K562 (cell line): ENCODE measurements at regions not wholly inside any gene's neighbourhood (a gene's known extent, or its start where the extent isn't known, plus 50 kb on each side); places are given as distances from the start of the nearest gene placed in this dataset.

ENCODE experiments used
- ATAC-seq: fragments of 200-7000 bp; cut with Tn5 transposase; 3 replicates; pipeline ENCODE4 v1.9.1; 2020; ENCODE audit warnings: moderate library complexity
- BruUV-seq: library from RNA; stranded (reverse); fragments of 400-500 nt; replicated peaks from 2 replicates; lab custom pipeline; 2021; lab: Mats Ljungman, UMichigan
- CTCF ChIA-PET: fragments of 300-600 bp; formaldehyde crosslinking; extraction: SDS; loops from one replicate; lab custom pipeline; 2021; ENCODE audit warnings: low intra/inter-chr PET ratio; lab: Yijun Ruan, JAX
- POLR2A ChIA-PET: fragments of 300-600, 350-650 bp; sonication (Branson Sonifier 250); formaldehyde crosslinking; extraction: SDS; loops from one replicate; lab custom pipeline; 2021; ENCODE audit warnings: antibody characterized with exemption, inconsistent platforms; lab: Yijun Ruan, JAX
- DNase-seq, 4 experiments: peaks; one replicate each; pipeline versions ENCODE4 v3.0.0 to v3.0.0-alpha.2; 2011 to 2018; ENCODE audit warnings: low spot score in 3 of 4, mixed read lengths in 3 of 4; ENCODE audit errors: extremely low read depth in 1 of 4
- FAIRE-seq: peaks from 2 replicates; lab custom pipeline; 2011; peaks lifted over from hg19 to GRCh38; lab: Jason Lieb, UNC
- H2AFZ ChIP-seq: 2 replicates; pipeline ENCODE4 v1.6.0; 2011; ENCODE audit warnings: low read depth, low read length, control low read depth, inconsistent platforms
- H3K27ac ChIP-seq: fragments of 200-600 bp; 3 replicates; pipeline ENCODE4 v1.8.0; 2011; ENCODE audit warnings: low read depth, mild to moderate bottlenecking, control low read depth, inconsistent platforms, low read length, moderate library complexity, mixed read lengths; ENCODE audit errors: extremely low read depth
- H3K27me3 ChIP-seq, 2 experiments: fragments of 300-600 bp in 1 of 2; 2 replicates in 1 of 2; 3 replicates in 1 of 2; pipeline versions ENCODE4 v1.6.0 to v1.8.0; 2011; ENCODE audit warnings: inconsistent platforms in 2 of 2, low read length in 2 of 2, mild to moderate bottlenecking in 1 of 2, mixed read lengths in 1 of 2, moderate library complexity in 1 of 2; ENCODE audit not compliant: control insufficient read depth in 2 of 2, insufficient read depth in 2 of 2
- H3K36me3 ChIP-seq: fragments of 300-600 bp; 3 replicates; pipeline ENCODE4 v1.8.0; 2011; ENCODE audit warnings: mild to moderate bottlenecking, low read length, inconsistent platforms; ENCODE audit not compliant: control insufficient read depth, insufficient read depth
- H3K4me1 ChIP-seq, 2 experiments: fragments of 200-600 bp in 1 of 2; replicated peaks in 1 of 2; 2 replicates in 1 of 2; 3 replicates in 1 of 2; pipeline versions ENCODE4 v1.5.1 to v1.8.0; 2011; ENCODE audit warnings: inconsistent platforms in 2 of 2, low read length in 2 of 2, mild to moderate bottlenecking in 1 of 2, mixed read lengths in 1 of 2, moderate library complexity in 1 of 2; ENCODE audit not compliant: control insufficient read depth in 2 of 2, insufficient read depth in 2 of 2
- H3K4me2 ChIP-seq: 2 replicates; pipeline ENCODE4 v1.6.1; 2011; ENCODE audit warnings: low read length, control low read depth, inconsistent platforms, mixed read lengths; ENCODE audit not compliant: insufficient read depth
- H3K4me3 ChIP-seq: fragments of 200-600 bp; sonication (generic), shearing (Covaris generic); 2 replicates; pipeline ENCODE4 v1.5.1; 2016; ENCODE audit warnings: control low read depth, inconsistent platforms
- H3K79me2 ChIP-seq: fragments of 200-600 bp; 3 replicates; pipeline ENCODE4 v1.8.0; 2011; ENCODE audit warnings: low read length, inconsistent platforms; ENCODE audit not compliant: control insufficient read depth, insufficient read depth
- H3K9ac ChIP-seq, 2 experiments: 2 replicates each; pipeline versions ENCODE4 v1.6.0 to v1.6.1; 2011; ENCODE audit warnings: low read depth in 2 of 2, low read length in 2 of 2, control low read depth in 1 of 2, inconsistent platforms in 1 of 2, mild to moderate bottlenecking in 1 of 2, mixed read lengths in 1 of 2; ENCODE audit not compliant: insufficient read depth in 1 of 2
- H3K9me1 ChIP-seq: one replicate; pipeline ENCODE4 v1.6.0; 2011; ENCODE audit warnings: inconsistent platforms, mild to moderate bottlenecking, low read length, moderate library complexity; ENCODE audit not compliant: control insufficient read depth, insufficient read depth
- H3K9me3 ChIP-seq: replicated peaks from 2 replicates; pipeline ENCODE4 v1.5.1; 2011; ENCODE audit warnings: low read depth, low read length, inconsistent platforms; ENCODE audit not compliant: control insufficient read depth, insufficient read depth
- H4K20me1 ChIP-seq: replicated peaks from 2 replicates; pipeline ENCODE4 v1.6.1; 2011; ENCODE audit warnings: low read length, inconsistent platforms, mixed read lengths; ENCODE audit not compliant: control insufficient read depth, insufficient read depth
- FOS ChIP-seq: IDR thresholded peaks from 3 replicates; pipeline ENCODE4 v1.6.1; 2011; ENCODE audit not compliant: insufficient read length; ENCODE audit errors: extremely low read depth
- GTF2A2 ChIP-seq: IDR thresholded peaks from 2 replicates; pipeline ENCODE4 v1.6.1; 2016; ENCODE audit warnings: mild to moderate bottlenecking, missing genetic modification characterization, missing compliant biosample characterization
- HMG20A ChIP-seq: fragments of 450-650 bp; formaldehyde crosslinking; conservative IDR thresholded peaks from 2 replicates; pipeline ENCODE4 v1.4.0; 2020; ENCODE audit warnings: mild to moderate bottlenecking, mixed read lengths
- HSF4 ChIP-seq: fragments of 250-450 bp; sonication (Bioruptor Pico); IDR thresholded peaks from 2 replicates; pipeline ENCODE4 v2.1.2; 2022; ENCODE audit warnings: mild to moderate bottlenecking, moderate library complexity, borderline replicate concordance
- MCM5 ChIP-seq: fragments of 450-650 bp; IDR thresholded peaks from 2 replicates; pipeline ENCODE4 v1.6.1; 2016; ENCODE audit warnings: low read depth
- NRF1 ChIP-seq, 2 experiments: fragments of 450-650 bp; IDR thresholded peaks in 1 of 2; conservative IDR thresholded peaks in 1 of 2; 2 replicates each; pipeline ENCODE4 v1.6.1; 2014; ENCODE audit warnings: mild to moderate bottlenecking in 2 of 2
- POLR3A ChIP-seq: IDR thresholded peaks from 2 replicates; pipeline ENCODE4 v1.6.1; 2011; ENCODE audit warnings: borderline replicate concordance, mild to moderate bottlenecking, moderate library complexity; ENCODE audit not compliant: insufficient read length, insufficient read depth; ENCODE audit errors: extremely low read depth
- RERE ChIP-seq: sonication (generic); formaldehyde crosslinking; IDR thresholded peaks from 2 replicates; pipeline ENCODE4 v1.8.0; 2023; ENCODE audit warnings: missing genetic modification reagents, mild to moderate bottlenecking, borderline replicate concordance
- SMAD3 ChIP-seq: fragments of 450-650 bp; formaldehyde crosslinking; conservative IDR thresholded peaks from 2 replicates; pipeline ENCODE4 v1.4.0; 2020; ENCODE audit warnings: mild to moderate bottlenecking
- SMARCB1 ChIP-seq: IDR thresholded peaks from 2 replicates; pipeline ENCODE4 v1.6.1; 2011; ENCODE audit warnings: improper control_type of control experiment, low read depth; ENCODE audit not compliant: insufficient read length
- SRSF1 ChIP-seq: fragments of 200-400 bp; formaldehyde crosslinking; IDR thresholded peaks from 2 replicates; pipeline ENCODE4 v1.6.1; 2017; ENCODE audit warnings: mild to moderate bottlenecking, low read depth, low read length, moderate library complexity
- TCF15 ChIP-seq: fragments of 250-450 bp; sonication (Bioruptor Pico); IDR thresholded peaks from 2 replicates; pipeline ENCODE4 v1.8.0; 2022; ENCODE audit warnings: moderate library complexity, mild to moderate bottlenecking, inconsistent platforms
- TEAD1 ChIP-seq, 2 experiments: fragments of 450-650 bp in 1 of 2; sonication (generic) in 1 of 2; formaldehyde crosslinking; IDR thresholded peaks; 2 replicates each; pipeline versions ENCODE4 v1.4.0 to v1.8.0; 2020 to 2022; ENCODE audit warnings: mild to moderate bottlenecking in 2 of 2, missing genetic modification reagents in 1 of 2
- XRCC5 ChIP-seq: fragments of 200-400 bp; formaldehyde crosslinking; IDR thresholded peaks from 2 replicates; pipeline ENCODE4 v1.6.1; 2017; ENCODE audit warnings: low read depth, mild to moderate bottlenecking, low read length
- ZNF354B ChIP-seq: fragments of 250-450 bp; sonication (Bioruptor Pico); IDR thresholded peaks from 2 replicates; pipeline ENCODE4 v1.4.0; 2020
- ZNF584 ChIP-seq: fragments of 200-800 bp; sonication (Bioruptor generic); IDR thresholded peaks from 2 replicates; pipeline ENCODE4 v1.6.1; 2016; ENCODE audit warnings: low read depth, mild to moderate bottlenecking, missing genetic modification characterization, missing compliant biosample characterization
- ZNF696 ChIP-seq: fragments of 250-450 bp; sonication (Bioruptor Pico); conservative IDR thresholded peaks from 2 replicates; pipeline ENCODE4 v1.4.0; 2020; ENCODE audit warnings: mild to moderate bottlenecking, moderate library complexity
- ZNF717 ChIP-seq: fragments of 250-450 bp; sonication (Bioruptor Pico); IDR thresholded peaks from 2 replicates; pipeline ENCODE4 v1.5.0; 2021
- WGBS: fragments of 100-300 bp; shearing (Covaris generic); methylation state at CpG from one replicate; pipeline ENCODE4 v1.1.6; 2016; ENCODE audit warnings: low coverage, mixed read lengths; ENCODE audit not compliant: insufficient coverage; ENCODE audit errors: missing lambda C conversion rate; 5-methylcytosine and 5-hydroxymethylcytosine counted together
- in situ Hi-C: fragments of 300-500 bp; cut with MboI; formaldehyde crosslinking; loops from 4 replicates; pipeline ENCODE4 v1.15.0; 2018; ENCODE audit warnings: inconsistent platforms, mixed read lengths
- intact Hi-C: fragments of 100-400 bp; cut with micrococcal nuclease; formaldehyde crosslinking; loops from 2 replicates; pipeline ENCODE4 v1.14.2; 2022

- FAIRE-seq: no peak
- Histone ChIP-seq H3K9ac (no peak overlapping the region), H3K36me3 (no peaks in the 10 kb centered on the region), H2AFZ (no peak overlapping the region), H3K4me1 (no peaks in the 10 kb centered on the region), H3K9me3 (no peaks in the 10 kb centered on the region), H3K27ac (no peak overlapping the region), H3K4me3 (no peak overlapping the region), H3K79me2 (no peaks in the 10 kb centered on the region), H3K4me2 (no peak overlapping the region), H3K9me1 (no peaks in the 10 kb centered on the region), H4K20me1 (no peaks in the 10 kb centered on the region), H3K27me3 (no peaks in the 10 kb centered on the region)
- intact Hi-C loops (no loop called here), in situ Hi-C loops (no loop called here)
- no peak for ATAC-seq
- DNase-seq: no peak
- no TSS peak for BruUV-seq
- CTCF ChIA-PET: no interaction called here
- 4% methylated on average over 6 of the region's 6 CpGs for WGBS
- POLR2A ChIA-PET: no interaction called here
- TF ChIP-seq HSF4 (CRISPR knock-in tag) (no peak), ZNF354B (no peak), GTF2A2 (tag) (no peak), NRF1 (conservative IDR thresholded peaks at IDR 0.05 in 1 of 2, IDR thresholded peaks at IDR 0.05 in 1 of 2) (no peak), TEAD1 (CRISPR knock-in tag; IDR thresholded peaks at IDR 0.05) (no peak), FOS (no peak), RERE (CRISPR knock-in tag) (no peak), ZNF696 (CRISPR knock-in tag) (no peak), POLR3A (no peak), SMARCB1 (no peak), SMAD3 (CRISPR knock-in tag) (no peak), TCF15 (CRISPR knock-in tag) (no peak), ZNF717 (CRISPR knock-in tag) (no peak), SRSF1 (no peak), MCM5 (no peak), XRCC5 (no peak), ZNF584 (CRISPR knock-in tag) (no peak), HMG20A (CRISPR knock-in tag) (no peak)
Observed at GRCh38 chr11:42410251-42410955, 901.4 kb upstream of the API5 start.
